ENCODE measurements at regions not wholly inside any gene's neighbourhood (a gene's known extent, or its start where the extent isn't known, plus 50 kb on each side); places are given as distances from the start of the nearest gene placed in this dataset.

GRCh38 chr14:95452176-95452892 is 64.1 kb downstream of the SYNE3 start:
- no peaks in the 10 kb centered on the region for H3K36me3 ChIP-seq (ENCODE audit: insufficient read depth)
- H3K4me3 ChIP-seq: no peak overlapping the region
- H3K79me2 ChIP-seq (replicated peaks; ENCODE audit: insufficient read depth): no peaks in the 10 kb centered on the region
- Mint-ChIP-seq H3K9me3 (no peaks in the 10 kb centered on the region; the same call in 2 of the 3 replicates), H3K36me3 (ENCODE audit: low read depth) (no peaks in the 10 kb centered on the region), H3K4me1 (peaks cover 3% of the 10 kb centered on the region; the same call in 1 of the 3 replicates), H3K27me3 (ENCODE audit: insufficient read depth, low read depth, poor library complexity) (peaks cover 8% of the 10 kb centered on the region), H3K4me3 (no peak overlapping the region), H3K27ac (no peak overlapping the region)
- H4K20me1 ChIP-seq (replicated peaks; ENCODE audit: insufficient read depth): no peaks in the 10 kb centered on the region
- H3F3A ChIP-seq (replicated peaks; ENCODE audit: low read depth): no peaks in the 10 kb centered on the region
- TF ChIP-seq CTCF (conservative IDR thresholded peaks at IDR 0.05; ENCODE audit: low read depth in 2 of 2) (peak; percentile 57 to 68), POLR2AphosphoS5 (IDR thresholded peaks at IDR 0.05; ENCODE audit: low read depth) (no peak), CREB1 (CRISPR knock-in tag; IDR thresholded peaks at IDR 0.05; ENCODE audit: low read depth) (0 out of 2 replicates have a peak, but pooled peaks have one; percentile 5)
- no peak overlapping the region for H2AFZ ChIP-seq
- no peaks in the 10 kb centered on the region for H3K9me2 ChIP-seq (ENCODE audit: insufficient read depth)
- ATAC-seq (peak; percentile 90), DNase-seq (ENCODE audit: low spot score) (peak; percentile 65)
- no peak overlapping the region for H3K27ac ChIP-seq (ENCODE audit: low read depth)
- no peak overlapping the region for H3K4me2 ChIP-seq
- no peaks in the 10 kb centered on the region for H3K27me3 ChIP-seq (ENCODE audit: insufficient read depth)
- no peaks in the 10 kb centered on the region for H3K4me1 ChIP-seq (ENCODE audit: insufficient read depth)

GRCh38 chr14:95449131-95449530 is 67.3 kb downstream of the SYNE3 start:
- H3K9me2 ChIP-seq (ENCODE audit: insufficient read depth): no peaks in the 10 kb centered on the region
- no peaks in the 10 kb centered on the region for H4K20me1 ChIP-seq (replicated peaks; ENCODE audit: insufficient read depth)
- Mint-ChIP-seq H3K36me3 (ENCODE audit: low read depth) (no peaks in the 10 kb centered on the region), H3K4me3 (no peak overlapping the region; the same call in 2 of the 3 replicates), H3K27me3 (ENCODE audit: insufficient read depth, low read depth, poor library complexity) (peaks cover 5% of the 10 kb centered on the region), H3K27ac (no peak overlapping the region), H3K4me1 (no peaks in the 10 kb centered on the region; the same call in 2 of the 3 replicates), H3K9me3 (no peaks in the 10 kb centered on the region; the same call in 2 of the 3 replicates)
- no peak overlapping the region; the same call in 1 of the 2 replicates for H2AFZ ChIP-seq
- H3K4me2 ChIP-seq: no peak overlapping the region
- H3K4me3 ChIP-seq: no peak overlapping the region
- no peaks in the 10 kb centered on the region for H3K36me3 ChIP-seq (ENCODE audit: insufficient read depth)
- DNase-seq (ENCODE audit: low spot score): no peak
- no peaks in the 10 kb centered on the region for H3K79me2 ChIP-seq (replicated peaks; ENCODE audit: insufficient read depth)
- TF ChIP-seq ZNF331 (CRISPR knock-in tag; IDR thresholded peaks at IDR 0.05; ENCODE audit: low read depth): no peak
- TF ChIP-seq EZH2phosphoT487 (IDR thresholded peaks at IDR 0.05; ENCODE audit: unreplicated experiment): no peak
- TF ChIP-seq POLR2AphosphoS5 (IDR thresholded peaks at IDR 0.05; ENCODE audit: low read depth): no peak
- no peak for ATAC-seq
- H3K4me1 ChIP-seq (ENCODE audit: insufficient read depth): no peaks in the 10 kb centered on the region
- H3K27me3 ChIP-seq (ENCODE audit: insufficient read depth): no peaks in the 10 kb centered on the region
- H3F3A ChIP-seq (replicated peaks; ENCODE audit: low read depth): no peaks in the 10 kb centered on the region
- H3K27ac ChIP-seq (ENCODE audit: low read depth): no peak overlapping the region

- Histone ChIP-seq H3K9me2 (ENCODE audit: insufficient read depth) (no peaks in the 10 kb centered on the region), H3K4me1 (ENCODE audit: insufficient read depth) (no peaks in the 10 kb centered on the region), H3F3A (replicated peaks; ENCODE audit: low read depth) (no peaks in the 10 kb centered on the region), H3K4me3 (no peak overlapping the region), H3K36me3 (ENCODE audit: insufficient read depth) (no peaks in the 10 kb centered on the region), H3K79me2 (replicated peaks; ENCODE audit: insufficient read depth) (no peaks in the 10 kb centered on the region), H2AFZ (no peak overlapping the region), H3K4me2 (no peak overlapping the region), H3K27me3 (ENCODE audit: insufficient read depth) (no peaks in the 10 kb centered on the region), H3K27ac (ENCODE audit: low read depth) (no peak overlapping the region), H4K20me1 (replicated peaks; ENCODE audit: insufficient read depth) (no peaks in the 10 kb centered on the region)
- H3K4me1 Mint-ChIP-seq: no peaks in the 10 kb centered on the region; the same call in 2 of the 3 replicates
- H3K9me3 Mint-ChIP-seq: no peaks in the 10 kb centered on the region; the same call in 1 of the 3 replicates
- no peak overlapping the region; the same call in 1 of the 2 replicates for H3K27ac Mint-ChIP-seq
- peaks cover 7% of the 10 kb centered on the region for H3K27me3 Mint-ChIP-seq (ENCODE audit: insufficient read depth, low read depth, poor library complexity)
- no peaks in the 10 kb centered on the region for H3K36me3 Mint-ChIP-seq (ENCODE audit: low read depth)
- DNase-seq (ENCODE audit: low spot score) (no peak), ATAC-seq (no peak)
- no peak overlapping the region for H3K4me3 Mint-ChIP-seq
- no peak for TF ChIP-seq ZNF331 (CRISPR knock-in tag; IDR thresholded peaks at IDR 0.05; ENCODE audit: low read depth)
- TF ChIP-seq EZH2 (IDR thresholded peaks at IDR 0.05; ENCODE audit: low read depth, unreplicated experiment): no peak
- no peak for TF ChIP-seq REST (IDR thresholded peaks at IDR 0.05; ENCODE audit: unreplicated experiment)
Measured at GRCh38 chr14:95446470-95446869, 70.0 kb downstream of the SYNE3 start.
